ENCODE measurements at regions not wholly inside any gene's neighbourhood (a gene's known extent, or its start where the extent isn't known, plus 50 kb on each side); places are given as distances from the start of the nearest gene placed in this dataset.

GRCh38 chr11:80726236-80726635 is 1285.4 kb upstream of the TENM4 start:
- ChIA-PET CTCF (ENCODE audit: unreplicated experiment) (no interaction called here), POLR2A (no interaction called here)
- no TSS peak for BruUV-seq (replicated peaks)
- no peak for DNase-seq (ENCODE audit: low spot score)
- H3K36me3 ChIP-seq (ENCODE audit: insufficient read depth, low read length): no peaks in the 10 kb centered on the region
- H3K27ac ChIP-seq (ENCODE audit: low read depth, low read length, poor library complexity, severe bottlenecking): no peak overlapping the region
- H2AFZ ChIP-seq (ENCODE audit: low read length): no peak overlapping the region
- no peak for TF ChIP-seq EZH2phosphoT487 (IDR thresholded peaks at IDR 0.05; ENCODE audit: borderline replicate concordance, low read depth, low read length)
- TF ChIP-seq, protein P1, sequence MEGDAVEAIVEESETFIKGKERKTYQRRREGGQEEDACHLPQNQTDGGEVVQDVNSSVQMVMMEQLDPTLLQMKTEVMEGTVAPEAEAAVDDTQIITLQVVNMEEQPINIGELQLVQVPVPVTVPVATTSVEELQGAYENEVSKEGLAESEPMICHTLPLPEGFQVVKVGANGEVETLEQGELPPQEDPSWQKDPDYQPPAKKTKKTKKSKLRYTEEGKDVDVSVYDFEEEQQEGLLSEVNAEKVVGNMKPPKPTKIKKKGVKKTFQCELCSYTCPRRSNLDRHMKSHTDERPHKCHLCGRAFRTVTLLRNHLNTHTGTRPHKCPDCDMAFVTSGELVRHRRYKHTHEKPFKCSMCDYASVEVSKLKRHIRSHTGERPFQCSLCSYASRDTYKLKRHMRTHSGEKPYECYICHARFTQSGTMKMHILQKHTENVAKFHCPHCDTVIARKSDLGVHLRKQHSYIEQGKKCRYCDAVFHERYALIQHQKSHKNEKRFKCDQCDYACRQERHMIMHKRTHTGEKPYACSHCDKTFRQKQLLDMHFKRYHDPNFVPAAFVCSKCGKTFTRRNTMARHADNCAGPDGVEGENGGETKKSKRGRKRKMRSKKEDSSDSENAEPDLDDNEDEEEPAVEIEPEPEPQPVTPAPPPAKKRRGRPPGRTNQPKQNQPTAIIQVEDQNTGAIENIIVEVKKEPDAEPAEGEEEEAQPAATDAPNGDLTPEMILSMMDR (conservative IDR thresholded peaks at IDR 0.05; ENCODE audit: low read length): no peak
- no peaks in the 10 kb centered on the region for H3K9me3 ChIP-seq (ENCODE audit: low read length)
- no peaks in the 10 kb centered on the region for H3K9me2 ChIP-seq (ENCODE audit: insufficient read depth, low read length)
- intact Hi-C loops (cut with micrococcal nuclease; ENCODE audit: unreplicated experiment): no loop called here
- H3K4me1 ChIP-seq (ENCODE audit: insufficient read depth, low read length, poor library complexity, severe bottlenecking): no peaks in the 10 kb centered on the region
- H3K4me2 ChIP-seq (ENCODE audit: low read length): no peak overlapping the region
- no peaks in the 10 kb centered on the region for H3K79me2 ChIP-seq (ENCODE audit: insufficient read depth, low read depth, low read length)
- H3K4me3 ChIP-seq (ENCODE audit: low read depth, low read length, poor library complexity, severe bottlenecking): no peak overlapping the region
- no peaks in the 10 kb centered on the region for H4K20me1 ChIP-seq (ENCODE audit: insufficient read depth, low read length)

DNA sequence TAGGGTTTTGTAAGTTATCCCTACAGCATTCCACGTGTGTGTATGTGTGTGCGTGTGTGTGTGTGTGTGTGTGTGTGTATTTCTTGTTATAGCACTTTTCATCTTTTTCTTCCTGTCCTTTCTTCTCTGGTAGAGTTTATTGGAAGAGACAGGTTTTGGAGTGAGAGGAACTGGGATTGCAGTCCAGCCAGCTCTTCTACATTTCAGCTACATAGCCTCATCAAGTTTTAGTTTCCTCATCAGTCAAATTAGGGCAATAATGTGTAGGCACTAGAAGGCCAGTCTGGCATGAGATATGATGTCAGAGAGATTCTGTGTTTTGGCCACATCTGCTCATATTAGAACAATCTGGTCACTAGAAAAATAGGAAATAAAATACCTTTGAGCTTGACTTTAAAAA is 1283.5 kb upstream of the TENM4 start:
- no TSS peak for BruUV-seq (replicated peaks)
- H3K36me3 ChIP-seq (ENCODE audit: insufficient read depth, low read length): no peaks in the 10 kb centered on the region
- no peak for TF ChIP-seq EZH2phosphoT487 (IDR thresholded peaks at IDR 0.05; ENCODE audit: borderline replicate concordance, low read depth, low read length)
- TF ChIP-seq, protein P1 (conservative IDR thresholded peaks at IDR 0.05; ENCODE audit: low read length): no peak
- no peaks in the 10 kb centered on the region for H3K79me2 ChIP-seq (ENCODE audit: insufficient read depth, low read depth, low read length)
- no peaks in the 10 kb centered on the region for H3K4me1 ChIP-seq (ENCODE audit: insufficient read depth, low read length, poor library complexity, severe bottlenecking)
- no peak for DNase-seq (ENCODE audit: low spot score)
- H3K9me3 ChIP-seq (ENCODE audit: low read length): no peaks in the 10 kb centered on the region
- H3K9me2 ChIP-seq (ENCODE audit: insufficient read depth, low read length): no peaks in the 10 kb centered on the region
- no peak overlapping the region for H3K4me2 ChIP-seq (ENCODE audit: low read length)
- H3K4me3 ChIP-seq (ENCODE audit: low read depth, low read length, poor library complexity, severe bottlenecking): no peak overlapping the region
- no peak overlapping the region for H3K27ac ChIP-seq (ENCODE audit: low read depth, low read length, poor library complexity, severe bottlenecking)
- H2AFZ ChIP-seq (ENCODE audit: low read length): no peak overlapping the region
- ChIA-PET CTCF (ENCODE audit: unreplicated experiment) (no interaction called here), POLR2A (interaction anchor here (0.6 kb wide), 1 partner anchor 12 kb away, joined by 3 read pairs; no protein-coding TSS in a partner anchor)
- no peaks in the 10 kb centered on the region for H4K20me1 ChIP-seq (ENCODE audit: insufficient read depth, low read length)
- intact Hi-C loops (cut with micrococcal nuclease; ENCODE audit: unreplicated experiment): no loop called here

- Histone ChIP-seq H2AFZ (ENCODE audit: low read length) (no peak overlapping the region), H3K4me2 (ENCODE audit: low read length) (no peak overlapping the region), H3K36me3 (ENCODE audit: insufficient read depth, low read length) (no peaks in the 10 kb centered on the region), H3K4me1 (ENCODE audit: insufficient read depth, low read length, poor library complexity, severe bottlenecking) (no peaks in the 10 kb centered on the region), H3K79me2 (ENCODE audit: insufficient read depth, low read depth, low read length) (no peaks in the 10 kb centered on the region), H3K27ac (ENCODE audit: low read depth, low read length, poor library complexity, severe bottlenecking) (no peak overlapping the region), H3K9me3 (ENCODE audit: low read length) (no peaks in the 10 kb centered on the region), H4K20me1 (ENCODE audit: insufficient read depth, low read length) (no peaks in the 10 kb centered on the region), H3K9me2 (ENCODE audit: insufficient read depth, low read length) (no peaks in the 10 kb centered on the region), H3K4me3 (ENCODE audit: low read depth, low read length, poor library complexity, severe bottlenecking) (no peak overlapping the region)
- TF ChIP-seq, protein P1 (conservative IDR thresholded peaks at IDR 0.05; ENCODE audit: low read length): no peak
- TF ChIP-seq EZH2phosphoT487 (IDR thresholded peaks at IDR 0.05; ENCODE audit: borderline replicate concordance, low read depth, low read length): no peak
- ChIA-PET POLR2A (interaction anchor here (0.7 kb wide), 1 partner anchor 496 kb away, joined by 3 read pairs; no protein-coding TSS in a partner anchor), CTCF (ENCODE audit: unreplicated experiment) (no interaction called here)
- BruUV-seq (replicated peaks): no TSS peak
- no peak for DNase-seq (ENCODE audit: low spot score)
- intact Hi-C loops (cut with micrococcal nuclease; ENCODE audit: unreplicated experiment): no loop called here
These were observed 1281.8 kb upstream of the TENM4 start for GRCh38 chr11:80722629-80723028.
